T-helper 9 cell (primary cell): ENCODE measurements at regions not wholly inside any gene's neighbourhood (a gene's known extent, or its start where the extent isn't known, plus 50 kb on each side); places are given as distances from the start of the nearest gene placed in this dataset.
"Not testable (repeated sequence)": the region's sequence is repeated elsewhere in the genome, so short reads cannot be mapped to it uniquely, and the experiment has no call there.

Experiments used
- DNase-seq: peaks from one replicate; pipeline ENCODE4 v3.0.0-alpha.2; 2020

- not testable (repeated sequence) for DNase-seq
Observed at GRCh38 chr4:152051332-152051731, 290.5 kb upstream of the GATB start.

GRCh38 chr4:152050106-152050505 is 289.3 kb upstream of the GATB start:
- no peak for DNase-seq

GRCh38 chr4:152047451-152047850 is 286.6 kb upstream of the GATB start:
- DNase-seq: no peak

- no peak for DNase-seq
Observed at GRCh38 chr4:152045807-152046571, 285.2 kb upstream of the GATB start.

GRCh38 chr4:152045449-152045806 is 284.6 kb upstream of the GATB start:
- no peak for DNase-seq

GRCh38 chr4:152044331-152045036 is 283.7 kb upstream of the GATB start:
- no peak for DNase-seq

- DNase-seq: no peak
Observed at GRCh38 chr4:152041295-152041694, 280.5 kb upstream of the GATB start.

GRCh38 chr4:152039691-152040090 is 278.9 kb upstream of the GATB start:
- no peak for DNase-seq

GRCh38 chr4:152039023-152039481 is 278.2 kb upstream of the GATB start:
- DNase-seq: no peak

- no peak for DNase-seq
Observed at GRCh38 chr4:152038238-152038637, 277.4 kb upstream of the GATB start.

GRCh38 chr4:152037435-152037834 is 276.6 kb upstream of the GATB start:
- no peak for DNase-seq

GRCh38 chr4:152033621-152034020 is 272.8 kb upstream of the GATB start:
- no peak for DNase-seq

- DNase-seq: no peak
Observed at GRCh38 chr4:152032722-152033131, 271.9 kb upstream of the GATB start.

GRCh38 chr4:152029631-152030030 is 268.8 kb upstream of the GATB start:
- no peak for DNase-seq

GRCh38 chr4:152028131-152028530 is 267.3 kb upstream of the GATB start:
- DNase-seq: no peak

GRCh38 chr4:152024881-152025280 is 264.1 kb upstream of the GATB start:
- no peak for DNase-seq

GRCh38 chr4:152023674-152024073 is 262.9 kb upstream of the GATB start:
- DNase-seq: no peak

- DNase-seq: no peak
Observed at GRCh38 chr4:152022543-152022942, 261.7 kb upstream of the GATB start.

- DNase-seq: no peak
Observed at GRCh38 chr4:152021788-152022438, 261.1 kb upstream of the GATB start.

- DNase-seq: no peak
Observed at GRCh38 chr4:152020073-152020472, 259.3 kb upstream of the GATB start.

- DNase-seq: no peak
Observed at GRCh38 chr4:152016303-152016620, 255.5 kb upstream of the GATB start.

GRCh38 chr4:152015597-152016302 is 254.9 kb upstream of the GATB start:
- DNase-seq: no peak

- no peak for DNase-seq
Observed at GRCh38 chr4:152014280-152014679, 253.5 kb upstream of the GATB start.
